ENCODE measurements at regions not wholly inside any gene's neighbourhood (a gene's known extent, or its start where the extent isn't known, plus 50 kb on each side); places are given as distances from the start of the nearest gene placed in this dataset.

- in situ Hi-C loops (cut with MboI) (no loop called here), intact Hi-C loops (cut with micrococcal nuclease; ENCODE audit: unreplicated experiment) (no loop called here)
- H4K20me1 ChIP-seq (ENCODE audit: control insufficient read depth, insufficient read depth), result no peaks in the 10 kb centered on the region
- ChIA-PET CTCF (no interaction called here), RAD21 (ENCODE audit: unreplicated experiment) (no interaction called here), POLR2A (no interaction called here), SMC1A (ENCODE audit: uncharacterized antibody, unreplicated experiment) (interaction anchor here (1.2 kb wide), 1 partner anchor 14 kb away, joined by 3 read pairs; no protein-coding TSS in a partner anchor)
- no peak for DNase-seq (ENCODE audit: low read depth, low spot score)
- no peak for ATAC-seq
- no peaks in the 10 kb centered on the region for H3K27me3 ChIP-seq (replicated peaks in 1 of 2; ENCODE audit: control insufficient read depth in 2 of 2, insufficient read depth in 2 of 2, low read length in 1 of 2)
- H3K36me3 ChIP-seq (ENCODE audit: control insufficient read depth in 2 of 2, insufficient read depth in 2 of 2, low read length in 1 of 2), result no peaks in the 10 kb centered on the region
- H3K4me1 ChIP-seq (ENCODE audit: control insufficient read depth, insufficient read depth, low read length), result no peaks in the 10 kb centered on the region
- H3K4me3 ChIP-seq, result no peak overlapping the region
- no peak overlapping the region for H3K9ac ChIP-seq (ENCODE audit: control insufficient read depth, insufficient read depth, low read length)
- H2AFZ ChIP-seq (ENCODE audit: control insufficient read depth, low read depth, low read length), result no peak overlapping the region
- no peak overlapping the region for H3K4me2 ChIP-seq (ENCODE audit: control insufficient read depth, insufficient read depth)
- FAIRE-seq, result no peak
- H3K79me2 ChIP-seq (ENCODE audit: control insufficient read depth, insufficient read depth, low read length), result no peaks in the 10 kb centered on the region
- no peaks in the 10 kb centered on the region for H3K9me3 ChIP-seq (replicated peaks; ENCODE audit: control insufficient read depth, insufficient read depth, low read length)
- BruUV-seq (replicated peaks), result no TSS peak
- H3K27ac ChIP-seq (ENCODE audit: control insufficient read depth, insufficient read depth), result no peak overlapping the region
- no peak for TF ChIP-seq ZNF207 (IDR thresholded peaks at IDR 0.05; ENCODE audit: borderline replicate concordance)
- no peak for TF ChIP-seq SMAD1 (IDR thresholded peaks at IDR 0.05; ENCODE audit: low read depth, partially characterized antibody)
- TF ChIP-seq TCF7 (IDR thresholded peaks at IDR 0.05; ENCODE audit: borderline replicate concordance), result no peak
- no peak for TF ChIP-seq KAT2A (conservative IDR thresholded peaks at IDR 0.05; ENCODE audit: control insufficient read depth, low read depth, low read length)
- no peak for TF ChIP-seq BHLHE40 (IDR thresholded peaks at IDR 0.05; ENCODE audit: borderline replicate concordance in 1 of 2, low read depth in 2 of 2, low read length in 1 of 2)
- TF ChIP-seq, protein P1, sequence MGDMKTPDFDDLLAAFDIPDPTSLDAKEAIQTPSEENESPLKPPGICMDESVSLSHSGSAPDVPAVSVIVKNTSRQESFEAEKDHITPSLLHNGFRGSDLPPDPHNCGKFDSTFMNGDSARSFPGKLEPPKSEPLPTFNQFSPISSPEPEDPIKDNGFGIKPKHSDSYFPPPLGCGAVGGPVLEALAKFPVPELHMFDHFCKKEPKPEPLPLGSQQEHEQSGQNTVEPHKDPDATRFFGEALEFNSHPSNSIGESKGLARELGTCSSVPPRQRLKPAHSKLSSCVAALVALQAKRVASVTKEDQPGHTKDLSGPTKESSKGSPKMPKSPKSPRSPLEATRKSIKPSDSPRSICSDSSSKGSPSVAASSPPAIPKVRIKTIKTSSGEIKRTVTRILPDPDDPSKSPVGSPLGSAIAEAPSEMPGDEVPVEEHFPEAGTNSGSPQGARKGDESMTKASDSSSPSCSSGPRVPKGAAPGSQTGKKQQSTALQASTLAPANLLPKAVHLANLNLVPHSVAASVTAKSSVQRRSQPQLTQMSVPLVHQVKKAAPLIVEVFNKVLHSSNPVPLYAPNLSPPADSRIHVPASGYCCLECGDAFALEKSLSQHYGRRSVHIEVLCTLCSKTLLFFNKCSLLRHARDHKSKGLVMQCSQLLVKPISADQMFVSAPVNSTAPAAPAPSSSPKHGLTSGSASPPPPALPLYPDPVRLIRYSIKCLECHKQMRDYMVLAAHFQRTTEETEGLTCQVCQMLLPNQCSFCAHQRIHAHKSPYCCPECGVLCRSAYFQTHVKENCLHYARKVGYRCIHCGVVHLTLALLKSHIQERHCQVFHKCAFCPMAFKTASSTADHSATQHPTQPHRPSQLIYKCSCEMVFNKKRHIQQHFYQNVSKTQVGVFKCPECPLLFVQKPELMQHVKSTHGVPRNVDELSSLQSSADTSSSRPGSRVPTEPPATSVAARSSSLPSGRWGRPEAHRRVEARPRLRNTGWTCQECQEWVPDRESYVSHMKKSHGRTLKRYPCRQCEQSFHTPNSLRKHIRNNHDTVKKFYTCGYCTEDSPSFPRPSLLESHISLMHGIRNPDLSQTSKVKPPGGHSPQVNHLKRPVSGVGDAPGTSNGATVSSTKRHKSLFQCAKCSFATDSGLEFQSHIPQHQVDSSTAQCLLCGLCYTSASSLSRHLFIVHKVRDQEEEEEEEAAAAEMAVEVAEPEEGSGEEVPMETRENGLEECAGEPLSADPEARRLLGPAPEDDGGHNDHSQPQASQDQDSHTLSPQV (IDR thresholded peaks at IDR 0.05), result no peak
- TF ChIP-seq NR2F1 (conservative IDR thresholded peaks at IDR 0.05), result no peak
- TF ChIP-seq PRDM15 (CRISPR knock-in tag; IDR thresholded peaks at IDR 0.05), result no peak
- TF ChIP-seq YBX1 (IDR thresholded peaks at IDR 0.05), result no peak
- TF ChIP-seq IKZF2 (IDR thresholded peaks at IDR 0.05), result no peak
- no peak for TF ChIP-seq PKNOX1 (IDR thresholded peaks at IDR 0.05)
- no peak for TF ChIP-seq SRF (IDR thresholded peaks at IDR 0.05; ENCODE audit: low read depth in 2 of 2, low read length in 2 of 2)
- no peak for TF ChIP-seq JUND (IDR thresholded peaks at IDR 0.05; ENCODE audit: low read depth, low read length)
- TF ChIP-seq, protein P2, sequence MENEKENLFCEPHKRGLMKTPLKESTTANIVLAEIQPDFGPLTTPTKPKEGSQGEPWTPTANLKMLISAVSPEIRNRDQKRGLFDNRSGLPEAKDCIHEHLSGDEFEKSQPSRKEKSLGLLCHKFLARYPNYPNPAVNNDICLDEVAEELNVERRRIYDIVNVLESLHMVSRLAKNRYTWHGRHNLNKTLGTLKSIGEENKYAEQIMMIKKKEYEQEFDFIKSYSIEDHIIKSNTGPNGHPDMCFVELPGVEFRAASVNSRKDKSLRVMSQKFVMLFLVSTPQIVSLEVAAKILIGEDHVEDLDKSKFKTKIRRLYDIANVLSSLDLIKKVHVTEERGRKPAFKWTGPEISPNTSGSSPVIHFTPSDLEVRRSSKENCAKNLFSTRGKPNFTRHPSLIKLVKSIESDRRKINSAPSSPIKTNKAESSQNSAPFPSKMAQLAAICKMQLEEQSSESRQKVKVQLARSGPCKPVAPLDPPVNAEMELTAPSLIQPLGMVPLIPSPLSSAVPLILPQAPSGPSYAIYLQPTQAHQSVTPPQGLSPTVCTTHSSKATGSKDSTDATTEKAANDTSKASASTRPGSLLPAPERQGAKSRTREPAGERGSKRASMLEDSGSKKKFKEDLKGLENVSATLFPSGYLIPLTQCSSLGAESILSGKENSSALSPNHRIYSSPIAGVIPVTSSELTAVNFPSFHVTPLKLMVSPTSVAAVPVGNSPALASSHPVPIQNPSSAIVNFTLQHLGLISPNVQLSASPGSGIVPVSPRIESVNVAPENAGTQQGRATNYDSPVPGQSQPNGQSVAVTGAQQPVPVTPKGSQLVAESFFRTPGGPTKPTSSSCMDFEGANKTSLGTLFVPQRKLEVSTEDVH (IDR thresholded peaks at IDR 0.05; ENCODE audit: low read depth, partially characterized antibody), result no peak
Measured at GRCh38 chr9:31585158-31585557, 799.3 kb upstream of the ACO1 start.
